Suppressor macrophage treated with lipopolysaccharide for 4 hours (primary cell): ENCODE measurements at regions not wholly inside any gene's neighbourhood (a gene's known extent, or its start where the extent isn't known, plus 50 kb on each side); places are given as distances from the start of the nearest gene placed in this dataset.
"Not testable (repeated sequence)": the region's sequence is repeated elsewhere in the genome, so short reads cannot be mapped to it uniquely, and the experiment has no call there.

Experiments
- DNase-seq: peaks from one replicate; pipeline ENCODE4 v3.0.0-alpha.2; 2020

GRCh38 chr5:124932791-124933600, 186.6 kb upstream of the ZNF608 start:
- no peak for DNase-seq

- DNase-seq: no peak
Measured at GRCh38 chr5:124935065-124935464, 188.6 kb upstream of the ZNF608 start.

GRCh38 chr5:124936626-124936933, 190.1 kb upstream of the ZNF608 start:
- DNase-seq: no peak

GRCh38 chr5:124941051-124942049, 194.9 kb upstream of the ZNF608 start:
- DNase-seq: peak; percentile 38

GRCh38 chr5:124948062-124948753, 201.8 kb upstream of the ZNF608 start:
- DNase-seq: peak; percentile 75

- DNase-seq: no peak
Measured at GRCh38 chr5:124948754-124949275, 202.4 kb upstream of the ZNF608 start.

GRCh38 chr5:124949862-124950261, 203.4 kb upstream of the ZNF608 start:
- no peak for DNase-seq

- DNase-seq: peak; percentile 37
Measured at GRCh38 chr5:124951105-124951504, 204.7 kb upstream of the ZNF608 start.

- DNase-seq: peak; percentile 21
Measured at GRCh38 chr5:124951661-124952060, 205.2 kb upstream of the ZNF608 start.

GRCh38 chr5:124952079-124952478, 205.6 kb upstream of the ZNF608 start:
- DNase-seq: no peak

- no peak for DNase-seq
Measured at GRCh38 chr5:124952566-124952965, 206.1 kb upstream of the ZNF608 start.

GRCh38 chr5:124954784-124955183, 208.3 kb upstream of the ZNF608 start:
- no peak for DNase-seq

- no peak for DNase-seq
Measured at GRCh38 chr5:124956471-124957029, 210.1 kb upstream of the ZNF608 start.

- no peak for DNase-seq
Measured at GRCh38 chr5:124957063-124957462, 210.6 kb upstream of the ZNF608 start.

- DNase-seq: no peak
Measured at GRCh38 chr5:124960266-124960665, 213.8 kb upstream of the ZNF608 start.

- DNase-seq: peak; percentile 72
Measured at GRCh38 chr5:124961521-124961920, 215.1 kb upstream of the ZNF608 start.

- no peak for DNase-seq
Measured at GRCh38 chr5:124962111-124962510, 215.7 kb upstream of the ZNF608 start.

- DNase-seq: no peak
Measured at GRCh38 chr5:124962735-124963134, 216.3 kb upstream of the ZNF608 start.

GRCh38 chr5:124963236-124963919, 216.9 kb upstream of the ZNF608 start:
- DNase-seq: peak; percentile 78

GRCh38 chr5:124966741-124967140, 220.3 kb upstream of the ZNF608 start:
- not testable (repeated sequence) for DNase-seq

GRCh38 chr5:124970381-124970780, 223.9 kb upstream of the ZNF608 start:
- DNase-seq: not testable (repeated sequence)

- DNase-seq: no peak
Measured at GRCh38 chr5:124972703-124973102, 226.3 kb upstream of the ZNF608 start.
